A549 (cell line): ENCODE measurements at regions not wholly inside any gene's neighbourhood (a gene's known extent, or its start where the extent isn't known, plus 50 kb on each side); places are given as distances from the start of the nearest gene placed in this dataset.

Experiments used
- ATAC-seq, 2 experiments: fragments of 200-7000 bp in 1 of 2; fragments of >200 bp in 1 of 2; cut with Nextera tagmentation in 1 of 2; cut with Tn5 transposase in 1 of 2; 3 replicates each; pipeline versions ENCODE4 v1.8.0 to v1.9.1; 2018 to 2020; ENCODE audit warnings: mild to moderate bottlenecking in 1 of 2, moderate library complexity in 1 of 2
- CTCF ChIA-PET: fragments of 300-600 bp; sonication (Branson Sonifier 250); formaldehyde crosslinking; extraction: SDS; loops from one replicate; lab custom pipeline; 2021; ENCODE audit warnings: antibody characterized with exemption, inconsistent platforms; lab: Yijun Ruan, JAX
- POLR2A ChIA-PET: fragments of 350-600 bp; formaldehyde crosslinking; extraction: SDS; loops from one replicate; lab custom pipeline; 2021; ENCODE audit warnings: antibody characterized with exemption, inconsistent platforms; lab: Yijun Ruan, JAX
- DNase-seq, 2 experiments: peaks; one replicate each; pipeline versions ENCODE4 v3.0.0 to v3.0.0-alpha.2; 2011 to 2016; ENCODE audit warnings: low read depth in 1 of 2, low spot score in 1 of 2
- FAIRE-seq: peaks from 2 replicates; lab custom pipeline; 2011; peaks lifted over from hg19 to GRCh38; lab: Jason Lieb, UNC
- H3K27ac ChIP-seq, 2 experiments: fragments of >200 bp; sonication (Bioruptor Twin); formaldehyde crosslinking; 3 replicates each; pipeline ENCODE4 v1.5.1; 2016 to 2017
- H3K4me1 ChIP-seq: fragments of >200 bp; sonication (Bioruptor Twin); formaldehyde crosslinking; 3 replicates; pipeline ENCODE4 v1.6.1; 2016
- H3K4me2 ChIP-seq: fragments of >200 bp; sonication (Bioruptor Twin); formaldehyde crosslinking; 3 replicates; pipeline ENCODE4 v1.6.1; 2016
- H3K4me3 ChIP-seq: fragments of >200 bp; sonication (Bioruptor Twin); formaldehyde crosslinking; 3 replicates; pipeline ENCODE4 v1.5.1; 2016
- H3K9me3 ChIP-seq: fragments of >200 bp; sonication (Bioruptor Twin); formaldehyde crosslinking; 3 replicates; pipeline ENCODE4 v1.6.1; 2016
- BHLHE40 ChIP-seq: IDR thresholded peaks from 2 replicates; pipeline ENCODE4 v1.6.1; 2012; ENCODE audit warnings: low read depth, low read length, inconsistent platforms
- CEBPB ChIP-seq, 2 experiments: fragments of >200 bp in 1 of 2; sonication (Bioruptor Twin) in 1 of 2; formaldehyde crosslinking in 1 of 2; IDR thresholded peaks; 2 replicates each; pipeline ENCODE4 v1.6.1; 2012 to 2016
- CHD4 ChIP-seq: fragments of 200-600 bp; sonication (generic); IDR thresholded peaks from 2 replicates; pipeline ENCODE4 v1.6.1; 2016; ENCODE audit warnings: antibody characterized with exemption, mild to moderate bottlenecking, borderline replicate concordance
- EHF ChIP-seq: fragments of 250-450 bp; sonication (Bioruptor Pico); IDR thresholded peaks from 2 replicates; pipeline ENCODE4 v1.5.0; 2020; ENCODE audit warnings: mild to moderate bottlenecking
- ELK1 ChIP-seq: fragments of 150-350 bp; IDR thresholded peaks from 2 replicates; pipeline ENCODE4 v1.6.1; 2014; ENCODE audit warnings: low read depth, mild to moderate bottlenecking, low read length
- ESRRA ChIP-seq: fragments of 150-350 bp; IDR thresholded peaks from 2 replicates; pipeline ENCODE4 v1.6.1; 2014; ENCODE audit warnings: mild to moderate bottlenecking, low read length, borderline replicate concordance
- FOXS1 ChIP-seq: fragments of 250-450 bp; sonication (Bioruptor Pico); IDR thresholded peaks from 2 replicates; pipeline ENCODE4 v1.5.0; 2020; ENCODE audit warnings: mild to moderate bottlenecking, moderate library complexity
- HOXA7 ChIP-seq: fragments of 250-450 bp; sonication (Bioruptor Pico); IDR thresholded peaks from 2 replicates; pipeline ENCODE4 v1.5.0; 2020; ENCODE audit warnings: mild to moderate bottlenecking, moderate library complexity
- JUNB ChIP-seq: fragments of >200 bp; sonication (Bioruptor Twin); formaldehyde crosslinking; IDR thresholded peaks from 2 replicates; pipeline ENCODE4 v1.6.1; 2016
- MYC ChIP-seq: IDR thresholded peaks from 2 replicates; pipeline ENCODE4 v1.6.1; 2012; ENCODE audit warnings: mild to moderate bottlenecking, inconsistent platforms, low read length, improper control_type of control experiment, borderline replicate concordance
- NPAS2 ChIP-seq: fragments of 250-450 bp; sonication (Bioruptor Pico); IDR thresholded peaks from 2 replicates; pipeline ENCODE4 v1.8.0; 2022; ENCODE audit warnings: mild to moderate bottlenecking, moderate library complexity, borderline replicate concordance
- PBX3 ChIP-seq: IDR thresholded peaks from 2 replicates; pipeline ENCODE4 v1.6.1; 2012
- POLR2A ChIP-seq: IDR thresholded peaks from 2 replicates; pipeline ENCODE4 v1.6.1; 2012; ENCODE audit warnings: mild to moderate bottlenecking, low read length
- POLR2AphosphoS2 ChIP-seq: conservative IDR thresholded peaks from 2 replicates; pipeline ENCODE4 v1.6.1; 2012; ENCODE audit warnings: low read length, improper control_type of control experiment, inconsistent platforms
- RFX5 ChIP-seq: fragments of 450-650 bp; IDR thresholded peaks from 2 replicates; pipeline ENCODE4 v1.7.1; 2014; ENCODE audit warnings: antibody characterized with exemption, mild to moderate bottlenecking, moderate library complexity
- RNF2 ChIP-seq: fragments of 200-600 bp; sonication (generic); IDR thresholded peaks from 2 replicates; pipeline ENCODE4 v1.6.1; 2016; ENCODE audit warnings: low read depth, mild to moderate bottlenecking, antibody characterized with exemption, moderate library complexity, borderline replicate concordance
- TFCP2L1 ChIP-seq: fragments of 250-450 bp; sonication (Bioruptor Pico); IDR thresholded peaks from 2 replicates; pipeline ENCODE4 v1.5.0; 2021; ENCODE audit warnings: mild to moderate bottlenecking
- WGBS: methylation state at CpG from one replicate; pipeline ENCODE4 v1.1.6; 2017; ENCODE audit errors: missing lambda C conversion rate; 5-methylcytosine and 5-hydroxymethylcytosine counted together
- TF ChIP-seq, protein P1 (sequence below): IDR thresholded peaks from 2 replicates; pipeline ENCODE4 v1.6.1; 2012; ENCODE audit warnings: low read depth, borderline replicate concordance

DNA sequence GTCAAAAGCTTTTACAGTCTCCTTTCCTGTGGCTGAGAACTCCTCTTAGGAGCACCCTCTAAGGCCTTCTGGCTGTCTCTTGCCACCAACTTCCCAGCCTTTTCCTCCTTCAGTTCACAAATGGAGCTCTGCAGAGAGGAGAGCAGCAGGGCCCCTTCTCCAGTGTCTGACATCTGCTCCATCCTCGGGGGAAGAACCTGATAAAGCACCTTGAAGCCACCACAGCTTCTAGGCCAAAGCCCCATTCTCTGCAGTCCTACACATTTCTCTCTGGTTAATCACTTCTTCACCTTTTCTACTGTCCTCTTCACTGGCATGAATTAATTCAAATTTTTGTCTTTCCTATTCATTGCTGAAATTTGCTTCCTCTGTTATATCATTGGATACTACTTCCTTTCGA, 378.1 kb upstream of the POU3F1 start:
- no peaks in the 10 kb centered on the region for H3K9me3 ChIP-seq
- ChIA-PET POLR2A (no interaction called here), CTCF (no interaction called here)
- ATAC-seq, result no peak
- H3K4me2 ChIP-seq, result no peak overlapping the region
- DNase-seq, result no peak
- H3K4me1 ChIP-seq, result no peaks in the 10 kb centered on the region
- 6% methylated on average over 2 of the region's 2 CpGs for WGBS
- no peak for TF ChIP-seq HOXA7 (CRISPR knock-in tag)
- TF ChIP-seq TFCP2L1, result no peak
- no peak for TF ChIP-seq PBX3
- no peak for TF ChIP-seq POLR2A
- TF ChIP-seq, protein P1, sequence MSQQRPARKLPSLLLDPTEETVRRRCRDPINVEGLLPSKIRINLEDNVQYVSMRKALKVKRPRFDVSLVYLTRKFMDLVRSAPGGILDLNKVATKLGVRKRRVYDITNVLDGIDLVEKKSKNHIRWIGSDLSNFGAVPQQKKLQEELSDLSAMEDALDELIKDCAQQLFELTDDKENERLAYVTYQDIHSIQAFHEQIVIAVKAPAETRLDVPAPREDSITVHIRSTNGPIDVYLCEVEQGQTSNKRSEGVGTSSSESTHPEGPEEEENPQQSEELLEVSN, result no peak
- no peak for TF ChIP-seq RNF2
- TF ChIP-seq ELK1, result no peak
- no peak overlapping the region for H3K27ac ChIP-seq
- FAIRE-seq, result no peak
- H3K4me3 ChIP-seq, result no peak overlapping the region

DNA sequence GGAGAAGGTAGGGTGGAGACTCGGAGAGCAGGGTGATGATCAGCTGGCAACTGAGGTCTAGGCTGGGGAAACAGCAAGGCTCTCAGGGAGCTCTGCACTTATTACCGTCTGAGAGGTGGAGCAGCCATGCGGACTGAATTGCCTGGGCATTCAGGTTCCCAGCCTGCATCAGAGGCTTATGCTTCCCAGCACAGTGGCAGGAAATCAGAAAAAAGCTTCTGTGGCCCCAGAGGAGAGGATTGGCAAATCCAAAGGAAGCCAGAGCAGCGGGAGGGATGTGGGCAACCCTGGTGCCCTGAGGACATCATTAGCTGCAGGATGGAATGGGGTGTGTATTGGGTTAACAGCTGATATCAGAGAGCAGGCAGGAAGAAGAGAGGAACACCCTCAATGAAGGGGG, 374.1 kb upstream of the POU3F1 start:
- no peak for DNase-seq
- TF ChIP-seq POLR2AphosphoS2 (no peak), FOXS1 (no peak), BHLHE40 (no peak), RFX5 (no peak), ESRRA (no peak), MYC (no peak), CHD4 (no peak), CEBPB (IDR thresholded peaks at IDR 0.05) (no peak), NPAS2 (CRISPR knock-in tag) (no peak), ELK1 (no peak), JUNB (no peak), RNF2 (no peak)
- TF ChIP-seq, protein P1, result no peak
- Histone ChIP-seq H3K9me3 (no peaks in the 10 kb centered on the region), H3K27ac (no peak overlapping the region), H3K4me1 (no peaks in the 10 kb centered on the region), H3K4me2 (no peak overlapping the region), H3K4me3 (no peak overlapping the region)
- POLR2A ChIA-PET, result no interaction called here
- no peak for ATAC-seq
- CTCF ChIA-PET, result no interaction called here
- no peak for FAIRE-seq
- WGBS, result 23% methylated on average over 4 of the region's 4 CpGs

DNA sequence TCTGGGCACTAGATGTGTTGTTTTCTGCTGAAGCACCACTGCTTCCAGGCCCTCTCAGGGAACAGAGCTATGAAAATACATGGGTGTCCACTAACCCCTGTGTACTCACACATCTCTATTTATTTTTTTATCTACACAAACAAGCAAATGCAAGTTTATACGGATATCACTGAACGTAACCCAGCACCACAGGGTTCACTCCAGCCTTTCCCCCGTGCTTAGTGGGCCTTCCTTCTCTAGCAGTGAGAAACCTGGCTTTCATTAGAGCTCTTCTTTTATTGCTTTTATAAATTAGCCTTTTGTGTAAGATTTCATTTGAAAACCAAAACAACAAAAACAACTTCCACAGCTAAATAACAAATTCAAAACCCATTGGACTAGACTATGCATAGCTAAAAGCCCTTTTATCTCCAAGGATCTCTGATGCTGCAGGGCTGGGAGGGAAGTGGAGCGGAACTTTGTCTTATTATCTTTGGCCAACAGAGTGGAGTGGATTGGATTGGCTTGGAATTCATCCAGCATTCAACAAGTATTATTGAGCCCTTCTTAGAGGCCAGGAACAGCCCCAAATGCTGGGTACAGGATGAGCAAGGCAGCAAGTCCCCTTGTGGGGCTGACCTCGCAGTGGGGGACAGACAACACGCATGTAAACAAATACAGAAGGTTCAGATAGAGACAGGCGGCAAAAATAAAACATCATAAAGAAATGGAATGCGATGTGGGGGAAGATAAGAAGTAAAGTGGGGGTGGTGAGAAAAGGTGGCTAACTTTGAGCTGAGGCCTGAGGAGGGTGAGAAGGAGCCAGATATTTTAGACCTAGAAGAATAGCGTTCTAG, 371.8 kb upstream of the POU3F1 start:
- Histone ChIP-seq H3K4me3 (no peak overlapping the region), H3K9me3 (no peaks in the 10 kb centered on the region), H3K4me2 (no peak overlapping the region), H3K27ac (no peak overlapping the region), H3K4me1 (no peaks in the 10 kb centered on the region)
- FAIRE-seq (no peak), DNase-seq (no peak), ATAC-seq (no peak)
- ChIA-PET CTCF (no interaction called here), POLR2A (no interaction called here)
- WGBS, result 25% methylated on average over 9 of the region's 9 CpGs
- TF ChIP-seq EHF (CRISPR knock-in tag), result no peak
